HUES6 (cell line): ENCODE measurements at regions not wholly inside any gene's neighbourhood (a gene's known extent, or its start where the extent isn't known, plus 50 kb on each side); places are given as distances from the start of the nearest gene placed in this dataset.

ENCODE experiments used
- H3K27ac ChIP-seq: 2 replicates; pipeline ENCODE4 v1.7.0; 2013; ENCODE audit warnings: low read depth, mild to moderate bottlenecking, low read length, inconsistent platforms
- H3K27me3 ChIP-seq: 2 replicates; pipeline ENCODE4 v1.6.1; 2013; ENCODE audit warnings: low read length; ENCODE audit not compliant: control insufficient read depth, insufficient read depth
- H3K36me3 ChIP-seq: 2 replicates; pipeline ENCODE4 v1.6.1; 2013; ENCODE audit warnings: low read length; ENCODE audit not compliant: control insufficient read depth, insufficient read depth
- H3K4me1 ChIP-seq: 2 replicates; pipeline ENCODE4 v1.6.1; 2013; ENCODE audit warnings: low read length; ENCODE audit not compliant: control insufficient read depth, insufficient read depth
- H3K4me3 ChIP-seq: 2 replicates; pipeline ENCODE4 v1.5.1; 2013; ENCODE audit warnings: low read depth, low read length
- H3K9ac ChIP-seq: one replicate; pipeline ENCODE4 v1.6.1; 2013; ENCODE audit warnings: mild to moderate bottlenecking, low read length
- H3K9me3 ChIP-seq: 2 replicates; pipeline ENCODE4 v1.6.1; 2013; ENCODE audit warnings: low read depth, low read length; ENCODE audit not compliant: control insufficient read depth, insufficient read depth

DNA sequence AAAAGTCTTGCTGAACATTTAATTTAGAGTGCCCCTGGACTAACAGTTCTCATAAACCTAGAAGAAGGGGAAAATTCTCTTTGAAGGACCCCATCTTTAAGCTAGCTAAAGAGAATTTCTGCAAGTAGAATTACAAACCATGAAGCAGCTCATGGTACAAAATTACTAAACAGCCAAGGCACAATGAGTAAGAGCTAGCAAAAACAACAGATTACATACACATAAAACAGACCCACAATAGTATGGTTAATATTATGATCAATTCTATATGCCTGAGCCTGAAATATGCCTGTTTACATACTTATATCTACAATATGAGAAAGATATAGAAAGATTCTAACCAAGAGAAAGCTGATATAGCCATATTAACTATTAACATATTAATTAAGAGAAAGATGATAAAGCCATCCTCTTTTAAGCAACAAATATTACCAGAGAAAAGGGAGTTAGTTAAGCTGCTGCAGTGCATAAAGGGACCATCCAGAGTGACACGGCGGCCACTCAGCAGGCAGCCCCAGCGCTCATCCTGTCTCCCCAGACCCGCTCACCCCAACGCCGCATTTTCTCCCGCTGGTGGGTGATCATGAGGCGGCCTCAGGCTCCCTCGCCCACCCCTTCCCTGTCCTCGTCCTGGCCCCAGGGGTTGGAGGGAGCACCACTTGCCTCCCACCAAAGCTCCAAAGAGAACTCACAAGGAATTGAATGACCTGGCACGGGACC, 98.4 kb upstream of the CARMIL1 start:
- Histone ChIP-seq H3K27ac (no peak overlapping the region), H3K4me3 (no peak overlapping the region), H3K27me3 (no peaks in the 10 kb centered on the region), H3K4me1 (no peaks in the 10 kb centered on the region), H3K9me3 (no peaks in the 10 kb centered on the region), H3K9ac (no peak overlapping the region), H3K36me3 (no peaks in the 10 kb centered on the region)

DNA sequence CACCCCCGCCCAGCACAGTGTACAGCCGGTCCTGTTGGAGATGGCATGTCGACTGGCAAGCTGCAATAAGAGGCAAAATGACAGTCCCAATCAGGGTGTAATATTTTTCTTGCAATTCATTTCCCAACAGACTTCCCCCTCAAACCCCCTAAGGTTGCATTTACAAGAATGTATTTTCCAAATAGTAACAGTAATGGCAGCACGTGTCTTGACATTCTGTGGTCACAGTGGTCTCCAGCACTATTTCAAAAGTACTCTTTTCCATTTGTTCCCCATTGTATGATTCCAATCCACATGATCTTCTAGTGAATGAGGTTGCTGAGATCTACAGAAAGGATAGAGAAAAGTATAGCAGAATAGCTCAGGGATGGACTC, 97.8 kb upstream of the CARMIL1 start:
- Histone ChIP-seq H3K9me3 (no peaks in the 10 kb centered on the region), H3K27me3 (no peaks in the 10 kb centered on the region), H3K4me1 (no peaks in the 10 kb centered on the region)

DNA sequence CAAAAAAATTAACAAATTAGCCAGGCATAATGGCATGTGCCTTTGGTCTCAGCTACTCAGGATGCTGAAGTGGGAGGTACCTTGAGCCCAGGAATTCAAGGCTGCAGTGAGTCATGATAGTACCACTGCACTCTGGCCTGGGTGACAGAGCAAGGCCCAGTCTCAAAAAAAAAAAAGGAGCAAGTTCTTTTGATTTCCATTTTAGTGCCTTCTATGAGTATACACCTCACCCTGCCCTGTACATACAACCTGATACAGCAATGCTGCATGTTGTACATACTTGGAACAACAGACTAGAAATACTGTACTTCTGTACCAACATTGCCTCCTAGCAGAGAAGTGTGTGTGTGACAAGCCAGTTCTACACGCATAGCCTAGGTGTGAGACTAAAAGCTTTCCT, 97.3 kb upstream of the CARMIL1 start:
- Histone ChIP-seq H3K27me3 (no peaks in the 10 kb centered on the region), H3K36me3 (no peaks in the 10 kb centered on the region), H3K4me1 (no peaks in the 10 kb centered on the region), H3K4me3 (no peak overlapping the region), H3K9me3 (no peaks in the 10 kb centered on the region), H3K27ac (no peak overlapping the region), H3K9ac (no peak overlapping the region)

More for the DNA sequence above, 97.8 kb upstream of the CARMIL1 start:
- no peak overlapping the region for H3K9ac ChIP-seq
- no peak overlapping the region for H3K4me3 ChIP-seq
- H3K36me3 ChIP-seq, result no peaks in the 10 kb centered on the region
- no peak overlapping the region for H3K27ac ChIP-seq

DNA sequence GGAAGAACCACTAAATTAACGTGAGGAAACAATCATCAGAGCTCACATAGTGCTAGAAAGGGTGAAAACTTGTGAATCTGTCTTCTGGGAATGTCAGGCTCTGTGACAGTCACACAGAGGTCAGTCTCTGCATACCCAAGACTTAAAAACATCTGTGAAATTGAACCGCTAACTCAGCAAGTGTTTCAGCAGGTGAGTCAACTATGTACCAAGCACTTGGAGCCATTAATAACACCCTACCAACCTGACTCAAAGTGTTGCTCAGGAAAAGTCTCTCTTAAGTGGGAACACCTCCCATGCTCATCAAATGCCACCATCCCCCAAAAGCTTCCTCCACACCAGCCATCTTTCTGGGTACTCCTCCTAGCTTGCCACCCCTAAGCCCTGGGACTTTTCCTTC, 92.3 kb upstream of the CARMIL1 start:
- Histone ChIP-seq H3K9ac (no peak overlapping the region), H3K27ac (no peak overlapping the region), H3K27me3 (no peaks in the 10 kb centered on the region), H3K36me3 (no peaks in the 10 kb centered on the region), H3K4me1 (no peaks in the 10 kb centered on the region), H3K4me3 (no peak overlapping the region), H3K9me3 (no peaks in the 10 kb centered on the region)

DNA sequence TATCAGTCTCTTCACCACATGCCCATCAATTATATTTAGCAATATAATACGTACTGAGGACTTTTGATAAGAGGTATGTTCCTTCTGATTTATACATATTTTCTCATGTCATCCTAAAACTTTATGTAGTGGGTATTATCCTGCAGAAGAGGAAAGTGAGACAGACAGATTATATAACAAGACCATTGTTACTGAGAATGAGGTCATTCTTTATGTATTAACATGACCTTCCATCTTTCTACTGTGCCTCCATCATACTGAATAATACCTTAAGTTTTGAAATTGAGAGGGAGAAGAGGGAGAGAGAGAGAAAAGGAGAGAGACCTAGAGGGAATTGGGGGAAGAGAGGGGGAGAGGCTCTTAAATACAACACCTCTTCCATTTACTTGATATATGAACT, 90.9 kb upstream of the CARMIL1 start:
- no peak overlapping the region for H3K9ac ChIP-seq
- H3K9me3 ChIP-seq, result no peaks in the 10 kb centered on the region
- no peak overlapping the region for H3K4me3 ChIP-seq
- no peaks in the 10 kb centered on the region for H3K27me3 ChIP-seq
- H3K36me3 ChIP-seq, result no peaks in the 10 kb centered on the region
- no peaks in the 10 kb centered on the region for H3K4me1 ChIP-seq
- H3K27ac ChIP-seq, result no peak overlapping the region

DNA sequence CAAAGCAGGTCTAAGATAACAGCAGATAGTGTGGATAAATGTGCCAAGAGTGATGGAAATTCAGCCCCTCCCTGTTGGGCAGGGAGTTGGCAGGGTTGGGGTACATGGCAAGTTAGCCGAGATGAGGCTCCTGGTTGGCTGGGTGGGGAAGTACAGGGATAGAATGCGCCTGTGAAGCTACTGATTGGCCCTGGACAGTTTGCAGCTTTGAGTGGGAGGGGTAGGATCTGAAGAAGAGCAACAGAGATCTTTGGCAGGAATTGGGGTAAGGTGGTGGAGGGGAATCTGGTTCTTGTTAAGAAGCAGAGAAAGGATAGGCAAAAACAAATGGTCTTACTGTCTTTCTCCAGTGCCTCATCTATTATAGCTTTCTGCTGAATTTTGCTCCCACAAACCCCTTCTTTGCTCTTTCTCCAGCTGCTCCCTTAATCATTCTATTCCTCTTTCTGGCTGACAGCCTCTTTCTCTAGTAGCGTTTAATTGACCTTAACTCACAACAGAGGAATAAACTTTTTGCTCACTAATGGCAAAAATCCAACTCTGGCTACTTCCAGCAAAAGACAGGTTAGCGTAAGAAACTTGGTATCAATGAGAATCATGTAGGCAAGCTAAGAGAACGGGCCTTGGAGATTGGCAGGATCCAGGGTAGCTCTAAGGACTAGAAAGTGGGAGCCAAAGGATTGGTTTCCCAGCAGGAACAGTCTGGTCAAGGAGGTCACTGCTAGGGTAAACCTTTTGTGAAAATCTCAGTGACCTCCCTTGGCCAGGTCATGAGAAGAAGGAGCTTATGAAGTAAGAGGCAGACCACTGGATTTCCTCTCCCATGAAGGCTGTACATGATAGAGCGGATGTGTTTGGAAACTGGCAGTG, 86.3 kb upstream of the CARMIL1 start:
- Histone ChIP-seq H3K4me1 (no peaks in the 10 kb centered on the region), H3K4me3 (no peak overlapping the region), H3K36me3 (no peaks in the 10 kb centered on the region), H3K9me3 (no peaks in the 10 kb centered on the region), H3K27ac (no peak overlapping the region), H3K27me3 (no peaks in the 10 kb centered on the region), H3K9ac (no peak overlapping the region)

DNA sequence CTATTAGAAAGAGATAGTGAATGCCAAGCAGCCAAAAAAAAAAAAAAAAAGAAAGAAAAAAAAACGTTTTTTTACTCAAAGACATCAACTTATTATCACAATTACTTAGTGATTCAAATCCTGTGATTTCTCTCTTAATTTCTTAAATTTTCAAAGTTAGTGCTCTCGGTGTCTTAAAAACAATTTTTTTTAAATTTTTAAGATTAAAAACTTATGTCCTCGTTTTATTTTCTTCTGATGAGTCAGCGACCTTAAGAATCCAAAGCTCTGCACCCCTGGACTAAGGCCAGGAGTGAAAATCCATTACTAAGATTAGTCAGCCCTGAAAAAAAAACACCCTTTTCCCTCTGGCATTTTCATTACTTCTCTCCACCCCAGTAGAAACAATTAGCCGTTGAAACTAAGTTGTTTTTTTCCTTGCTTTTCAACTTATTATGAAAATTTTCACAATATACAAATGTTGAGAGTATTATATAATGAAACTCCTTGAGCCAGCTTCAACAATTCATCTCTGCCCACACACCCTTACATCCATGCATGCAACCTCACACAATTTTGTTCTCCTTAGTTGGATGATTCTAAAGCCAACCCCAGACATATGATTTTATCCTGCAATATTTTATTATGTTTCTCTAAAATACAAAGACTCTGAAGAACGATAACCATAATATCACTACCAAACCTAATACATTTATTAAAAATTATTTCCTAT, 85.6 kb upstream of the CARMIL1 start:
- Histone ChIP-seq H3K36me3 (no peaks in the 10 kb centered on the region), H3K9me3 (no peaks in the 10 kb centered on the region), H3K4me1 (no peaks in the 10 kb centered on the region), H3K9ac (no peak overlapping the region), H3K27ac (no peak overlapping the region), H3K4me3 (no peak overlapping the region), H3K27me3 (no peaks in the 10 kb centered on the region)

DNA sequence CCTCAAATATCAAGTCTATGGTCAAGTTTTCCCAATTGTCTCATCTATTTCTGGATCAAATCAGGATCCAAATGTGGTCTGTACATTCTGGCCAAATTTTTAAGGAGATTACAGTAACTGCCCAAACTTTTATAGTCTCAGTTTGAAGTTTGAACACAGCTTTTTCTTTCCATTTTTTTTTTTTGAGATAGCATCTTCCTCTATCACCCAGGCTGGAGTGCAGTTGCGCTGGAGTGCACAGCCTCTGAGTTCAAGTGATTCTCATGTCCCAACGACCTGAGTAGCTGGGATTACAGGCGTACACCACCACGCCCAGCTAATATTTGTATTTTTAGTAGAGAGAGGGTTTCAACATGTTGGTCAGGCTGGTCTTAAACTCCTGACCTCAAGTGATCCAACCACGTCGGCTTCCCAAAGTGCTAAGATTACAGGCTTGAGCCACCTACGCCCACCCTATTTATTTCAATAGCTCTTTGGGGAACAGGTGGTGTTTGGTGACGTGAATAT, 84.9 kb upstream of the CARMIL1 start:
- H3K4me3 ChIP-seq, result no peak overlapping the region
- H3K36me3 ChIP-seq, result no peaks in the 10 kb centered on the region
- H3K27ac ChIP-seq, result no peak overlapping the region

DNA sequence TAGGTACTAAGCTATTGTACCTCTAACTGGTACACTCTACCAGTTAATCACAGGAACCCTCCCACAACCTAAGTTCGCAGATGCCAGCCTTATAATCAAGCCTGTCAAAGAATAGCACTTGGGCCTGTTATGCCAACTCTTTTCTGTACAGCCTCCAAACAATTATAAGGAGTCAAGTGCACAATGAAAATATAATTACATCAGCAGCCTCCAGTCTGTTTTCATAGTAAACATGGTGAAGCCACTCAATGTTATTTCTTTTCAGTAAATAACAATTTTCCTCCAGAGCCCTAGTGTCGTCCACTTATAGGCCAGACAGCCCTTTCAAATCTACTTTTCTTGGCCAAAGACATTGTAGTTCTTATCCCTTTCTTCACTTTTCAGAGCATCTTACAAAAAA, 82.7 kb upstream of the CARMIL1 start:
- Histone ChIP-seq H3K9ac (no peak overlapping the region), H3K27ac (no peak overlapping the region), H3K4me1 (no peaks in the 10 kb centered on the region), H3K36me3 (no peaks in the 10 kb centered on the region), H3K4me3 (no peak overlapping the region), H3K27me3 (no peaks in the 10 kb centered on the region), H3K9me3 (no peaks in the 10 kb centered on the region)

More for the DNA sequence above, 84.9 kb upstream of the CARMIL1 start:
- no peaks in the 10 kb centered on the region for H3K27me3 ChIP-seq
- H3K9me3 ChIP-seq, result no peaks in the 10 kb centered on the region
- H3K9ac ChIP-seq, result no peak overlapping the region
- no peaks in the 10 kb centered on the region for H3K4me1 ChIP-seq

DNA sequence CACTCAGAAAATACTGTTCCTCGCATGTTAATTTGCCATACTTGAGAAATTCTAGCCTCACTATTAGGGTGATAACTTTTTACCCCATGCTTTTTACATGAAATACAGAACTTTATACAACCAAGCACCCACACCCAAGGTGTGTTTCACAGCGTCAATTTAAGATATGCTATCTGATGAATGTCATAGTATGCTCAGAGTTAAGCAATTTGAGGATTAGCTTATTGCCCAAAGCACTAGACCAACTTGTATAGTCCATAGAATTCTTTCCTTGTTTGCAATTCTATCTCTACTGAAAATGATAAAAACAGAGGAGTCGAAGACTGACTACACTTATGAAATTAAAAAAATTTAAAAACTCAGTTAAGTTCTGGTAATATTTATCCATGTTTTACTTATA, 82.1 kb upstream of the CARMIL1 start:
- no peak overlapping the region for H3K27ac ChIP-seq

DNA sequence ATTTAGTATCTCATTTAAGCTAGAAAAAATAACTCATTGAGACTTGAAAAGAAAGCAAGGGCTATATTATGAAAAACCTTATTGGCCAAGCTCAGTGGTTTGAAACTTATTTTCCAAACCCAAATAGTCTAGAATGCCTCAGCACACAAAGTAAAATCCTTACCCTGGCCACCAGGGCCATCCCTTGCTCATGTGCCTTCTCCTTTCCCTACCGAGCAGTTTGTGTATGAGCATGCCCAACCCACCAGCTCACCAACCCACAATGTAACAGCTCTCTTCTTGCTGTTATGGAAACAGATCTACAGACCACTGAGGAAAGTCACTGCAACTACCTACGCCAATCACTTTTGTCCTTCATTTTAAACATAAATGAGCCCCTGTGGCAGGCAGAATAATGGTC, 79.6 kb upstream of the CARMIL1 start:
- Histone ChIP-seq H3K4me3 (no peak overlapping the region), H3K9me3 (no peaks in the 10 kb centered on the region), H3K9ac (no peak overlapping the region), H3K27me3 (no peaks in the 10 kb centered on the region), H3K27ac (no peak overlapping the region), H3K4me1 (no peaks in the 10 kb centered on the region), H3K36me3 (no peaks in the 10 kb centered on the region)

More for the DNA sequence above, 82.1 kb upstream of the CARMIL1 start:
- Histone ChIP-seq H3K4me3 (no peak overlapping the region), H3K9me3 (no peaks in the 10 kb centered on the region), H3K36me3 (no peaks in the 10 kb centered on the region), H3K4me1 (no peaks in the 10 kb centered on the region), H3K27me3 (no peaks in the 10 kb centered on the region), H3K9ac (no peak overlapping the region)
